ENCODE measurements at regions not wholly inside any gene's neighbourhood (a gene's known extent, or its start where the extent isn't known, plus 50 kb on each side); places are given as distances from the start of the nearest gene placed in this dataset.

GRCh38 chr9:23220171-23220570 lies 605.9 kb downstream of the ELAVL2 start:
- Histone ChIP-seq H2BK20ac (ENCODE audit: low read depth, low read length) (no peak overlapping the region), H4K20me1 (ENCODE audit: insufficient read depth, low read length) (no peaks in the 10 kb centered on the region), H3K4ac (ENCODE audit: low read depth, low read length) (no peak overlapping the region), H3K23ac (ENCODE audit: low read depth, low read length) (no peak overlapping the region), H3K79me1 (ENCODE audit: low read depth in 1 of 2, low read length in 2 of 2) (no peaks in the 10 kb centered on the region), H3K14ac (replicated peaks; ENCODE audit: low read depth, low read length) (no peak overlapping the region), H2AK9ac (replicated peaks; ENCODE audit: low read depth, low read length, poor library complexity) (no peak overlapping the region), H3K9me1 (ENCODE audit: insufficient read depth, low read length) (no peaks in the 10 kb centered on the region), H3K9ac (ENCODE audit: low read depth, low read length) (no peak overlapping the region), H2BK5ac (ENCODE audit: low read depth, low read length, poor library complexity, severe bottlenecking) (no peak overlapping the region), H4K91ac (ENCODE audit: insufficient read depth, low read depth, low read length) (no peak overlapping the region), H3K56ac (ENCODE audit: extremely low read depth, insufficient read depth, low read length) (no peak overlapping the region), H2BK120ac (ENCODE audit: low read depth, low read length) (no peak overlapping the region), H3K4me1 (ENCODE audit: control insufficient read depth, insufficient read depth, low read length) (no peaks in the 10 kb centered on the region), H2BK15ac (ENCODE audit: low read depth, low read length) (no peak overlapping the region), H3K18ac (ENCODE audit: low read depth, low read length) (no peak overlapping the region), H3K4me2 (ENCODE audit: low read depth, low read length) (no peak overlapping the region), H3K4me3 (ENCODE audit: insufficient read depth, low read depth, low read length) (no peak overlapping the region), H4K8ac (ENCODE audit: low read depth in 2 of 2, low read length in 2 of 2) (no peak overlapping the region), H3K9me3 (ENCODE audit: control insufficient read depth, insufficient read depth, low read length) (peaks cover 2% of the 10 kb centered on the region; the same call in 1 of the 2 replicates), H2AK5ac (ENCODE audit: low read depth, low read length) (no peak overlapping the region), H4K5ac (ENCODE audit: low read depth, low read length) (no peak overlapping the region), H3K36me3 (ENCODE audit: control insufficient read depth, insufficient read depth, low read length) (no peaks in the 10 kb centered on the region), H2AFZ (replicated peaks; ENCODE audit: low read length, poor library complexity) (no peak overlapping the region), H3K27me3 (ENCODE audit: control insufficient read depth, insufficient read depth, low read length) (no peaks in the 10 kb centered on the region), H3K27ac (ENCODE audit: insufficient read depth, low read length) (no peak overlapping the region)
- ChIA-PET POLR2A (ENCODE audit: unreplicated experiment) (no interaction called here), CTCF (no interaction called here)
- peak; percentile 55; the same call in 1 of the 2 replicates for TF ChIP-seq MAFK (IDR thresholded peaks at IDR 0.05; ENCODE audit: low read depth, low read length)
- TF ChIP-seq CTCF (conservative IDR thresholded peaks at IDR 0.05; ENCODE audit: low read depth, low read length), result no peak
- ATAC-seq (ENCODE audit: low read depth) (no peak), DNase-seq (no peak)
- in situ Hi-C loops (cut with MboI; ENCODE audit: low sequenced_read_pairs), result no loop called here
- intact Hi-C loops (cut with micrococcal nuclease), result no loop called here
- no TSS peak for BruUV-seq (replicated peaks)
- 60% methylated on average over 1 of the region's 2 CpGs; no CpG with 5 or more reads in 1 of the 2 experiments for WGBS, 2 experiments (ENCODE audit: extremely low coverage in 2 of 2, insufficient read length in 1 of 2)
- dilution Hi-C loops (cut with HindIII; ENCODE audit: low sequenced_read_pairs, unreplicated experiment), result no loop called here

Data from IMR-90 (cell line).